ENCODE measurements at regions not wholly inside any gene's neighbourhood (a gene's known extent, or its start where the extent isn't known, plus 50 kb on each side); places are given as distances from the start of the nearest gene placed in this dataset.

- Mint-ChIP-seq H3K27ac (ENCODE audit: unreplicated experiment) (no peak overlapping the region), H3K27me3 (ENCODE audit: low read depth) (peaks cover 24% of the 10 kb centered on the region), H3K9me3 (ENCODE audit: low read depth) (no peaks in the 10 kb centered on the region), H3K36me3 (ENCODE audit: low read depth) (no peaks in the 10 kb centered on the region), H3K4me1 (ENCODE audit: low read depth) (no peaks in the 10 kb centered on the region), H3K4me3 (ENCODE audit: unreplicated experiment) (no peak overlapping the region)
- no peak for TF ChIP-seq CTCF (IDR thresholded peaks at IDR 0.05)
- DNase-seq (ENCODE audit: low spot score): no peak
These were observed 58.0 kb upstream of the SLC25A48 start for GRCh38 chr5:135776457-135776856.

GRCh38 chr5:135761746-135762145 lies 72.7 kb upstream of the SLC25A48 start:
- Mint-ChIP-seq H3K4me1 (ENCODE audit: low read depth) (no peaks in the 10 kb centered on the region), H3K9me3 (ENCODE audit: low read depth) (no peaks in the 10 kb centered on the region), H3K4me3 (ENCODE audit: unreplicated experiment) (no peak overlapping the region), H3K27me3 (ENCODE audit: low read depth) (peaks cover 15% of the 10 kb centered on the region), H3K36me3 (ENCODE audit: low read depth) (no peaks in the 10 kb centered on the region), H3K27ac (ENCODE audit: unreplicated experiment) (no peak overlapping the region)
- TF ChIP-seq CTCF (IDR thresholded peaks at IDR 0.05): no peak
- no peak for DNase-seq (ENCODE audit: low spot score)

DNA sequence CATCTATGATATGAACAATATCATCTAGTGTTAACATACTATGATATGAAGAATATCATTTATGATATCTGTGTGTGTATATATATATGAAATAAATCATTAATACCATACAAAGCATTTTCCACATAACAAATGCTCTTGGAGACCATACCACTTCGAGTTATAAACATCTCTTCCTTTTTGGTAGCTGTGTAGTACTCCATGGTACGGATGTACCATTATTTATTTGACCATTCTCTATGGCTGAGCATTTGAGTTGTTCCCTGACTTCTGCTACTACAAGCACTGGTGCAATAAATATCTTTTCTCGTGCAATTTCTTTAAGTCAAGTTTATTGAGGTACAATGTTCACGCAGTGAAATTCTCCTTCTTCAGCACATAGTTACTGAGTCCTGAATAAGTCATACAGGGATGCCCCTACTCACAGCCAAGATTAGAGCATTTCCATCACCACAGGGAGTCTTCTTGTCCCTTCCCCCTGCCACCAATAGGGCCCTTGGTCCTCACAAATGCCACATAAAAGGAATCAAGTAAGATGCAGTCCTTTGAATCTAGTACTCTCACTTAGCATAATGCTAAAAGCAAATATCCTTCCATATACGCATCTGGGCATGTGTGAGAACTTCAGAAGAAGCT lies 75.2 kb upstream of the SLC25A48 start:
- peaks cover 10% of the 10 kb centered on the region for H3K27me3 Mint-ChIP-seq (ENCODE audit: low read depth)
- no peak for DNase-seq (ENCODE audit: low spot score)
- TF ChIP-seq CTCF (IDR thresholded peaks at IDR 0.05): no peak

GRCh38 chr5:135753990-135754389 lies 80.5 kb upstream of the SLC25A48 start:
- no peak overlapping the region for H3K4me3 Mint-ChIP-seq (ENCODE audit: unreplicated experiment)
- TF ChIP-seq CTCF (IDR thresholded peaks at IDR 0.05): no peak
- H3K9me3 Mint-ChIP-seq (ENCODE audit: low read depth): no peaks in the 10 kb centered on the region
- H3K4me1 Mint-ChIP-seq (ENCODE audit: low read depth): no peaks in the 10 kb centered on the region
- DNase-seq (ENCODE audit: low spot score): no peak
- no peak overlapping the region for H3K27ac Mint-ChIP-seq (ENCODE audit: unreplicated experiment)
- no peaks in the 10 kb centered on the region for H3K36me3 Mint-ChIP-seq (ENCODE audit: low read depth)
- no peaks in the 10 kb centered on the region for H3K27me3 Mint-ChIP-seq (ENCODE audit: low read depth)

More for the DNA sequence above, 75.2 kb upstream of the SLC25A48 start:
- Mint-ChIP-seq H3K4me1 (ENCODE audit: low read depth) (no peaks in the 10 kb centered on the region), H3K36me3 (ENCODE audit: low read depth) (no peaks in the 10 kb centered on the region), H3K4me3 (ENCODE audit: unreplicated experiment) (no peak overlapping the region), H3K27ac (ENCODE audit: unreplicated experiment) (no peak overlapping the region), H3K9me3 (ENCODE audit: low read depth) (no peaks in the 10 kb centered on the region)

GRCh38 chr5:135750506-135750905 lies 84.0 kb upstream of the SLC25A48 start:
- H3K9me3 Mint-ChIP-seq (ENCODE audit: low read depth): peaks cover 4% of the 10 kb centered on the region
- no peaks in the 10 kb centered on the region for H3K4me1 Mint-ChIP-seq (ENCODE audit: low read depth)
- peaks cover 2% of the 10 kb centered on the region for H3K36me3 Mint-ChIP-seq (ENCODE audit: low read depth)
- no peaks in the 10 kb centered on the region for H3K27me3 Mint-ChIP-seq (ENCODE audit: low read depth)
- H3K4me3 Mint-ChIP-seq (ENCODE audit: unreplicated experiment): no peak overlapping the region
- peak; percentile 23 for TF ChIP-seq CTCF (IDR thresholded peaks at IDR 0.05)
- no peak overlapping the region for H3K27ac Mint-ChIP-seq (ENCODE audit: unreplicated experiment)
- DNase-seq (ENCODE audit: low spot score): no peak

All from chondrocyte (in vitro differentiated cells).